Activated CD4-positive, alpha-beta T cell treated with anti-CD3 and anti-CD28 coated beads for 48 hours (primary cell): ENCODE measurements at regions not wholly inside any gene's neighbourhood (a gene's known extent, or its start where the extent isn't known, plus 50 kb on each side); places are given as distances from the start of the nearest gene placed in this dataset.
"Not testable (repeated sequence)": the region's sequence is repeated elsewhere in the genome, so short reads cannot be mapped to it uniquely, and the experiment has no call there.

Experiments
- DNase-seq: peaks from one replicate; pipeline ENCODE4 v3.0.0-alpha.2; 2020

DNA sequence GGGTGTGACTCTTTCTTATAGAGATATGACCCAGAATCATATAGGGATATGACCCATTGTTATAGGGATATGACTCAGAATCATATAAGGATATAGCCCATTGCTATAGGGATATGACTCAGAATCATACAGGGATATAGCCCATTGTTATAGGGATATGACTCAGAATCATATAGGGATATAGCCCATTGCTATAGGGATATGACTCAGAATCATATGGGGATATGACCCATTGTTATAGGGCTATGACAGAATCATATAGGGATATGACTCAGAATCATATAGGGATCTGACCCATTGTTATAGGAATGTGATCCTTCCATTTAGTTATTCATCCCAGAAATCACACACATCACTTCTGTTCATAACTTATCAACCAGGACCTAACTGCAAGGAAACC lies 312.2 kb upstream of the ADARB2 start:
- DNase-seq: no peak

DNA sequence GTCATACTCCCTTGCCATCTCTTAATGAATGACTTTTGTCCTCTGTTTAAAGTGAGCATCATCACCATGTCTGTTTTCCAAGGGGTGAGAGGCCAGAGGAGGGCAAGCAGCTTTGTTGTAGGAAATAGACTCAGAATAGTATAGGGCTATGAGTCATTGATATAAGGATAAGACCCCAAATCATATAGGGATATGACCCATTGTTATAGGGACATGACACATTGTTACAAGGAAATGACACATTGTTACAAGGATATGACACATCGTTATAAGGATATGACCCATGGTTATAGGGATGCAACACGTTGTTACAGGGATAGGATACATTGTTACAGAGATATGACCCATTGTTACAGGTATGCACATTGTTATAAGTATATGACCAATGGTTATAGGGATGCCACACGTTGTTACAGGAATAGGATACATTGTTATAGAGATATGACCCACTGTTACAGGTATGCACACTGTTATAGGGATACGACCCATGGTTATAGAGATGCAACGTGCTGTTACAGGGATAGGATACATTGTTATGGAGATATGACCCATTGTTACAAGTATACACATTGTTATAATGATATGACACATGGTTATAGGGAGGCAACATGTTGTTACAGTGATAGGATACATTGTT lies 311.1 kb upstream of the ADARB2 start:
- DNase-seq: peak; percentile 15

DNA sequence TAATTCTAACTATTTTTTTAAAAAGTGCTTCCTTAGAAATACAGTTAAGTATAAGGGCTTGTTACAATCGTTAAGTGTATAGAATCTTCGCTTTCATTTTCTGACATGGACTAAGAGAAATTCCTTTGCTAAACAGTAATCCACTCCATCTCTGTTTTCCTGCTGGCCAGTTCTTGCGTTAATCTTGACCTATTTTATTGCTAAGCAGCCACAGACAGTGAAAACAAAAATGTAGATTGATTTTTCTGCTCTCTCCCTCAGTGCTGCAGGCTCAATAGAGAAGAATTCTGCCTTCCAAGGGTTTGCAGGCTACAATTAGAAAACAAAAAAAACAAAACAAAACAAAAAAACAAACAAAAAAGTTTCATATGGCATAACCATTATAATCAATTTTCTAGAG lies 310.4 kb upstream of the ADARB2 start:
- DNase-seq: no peak

DNA sequence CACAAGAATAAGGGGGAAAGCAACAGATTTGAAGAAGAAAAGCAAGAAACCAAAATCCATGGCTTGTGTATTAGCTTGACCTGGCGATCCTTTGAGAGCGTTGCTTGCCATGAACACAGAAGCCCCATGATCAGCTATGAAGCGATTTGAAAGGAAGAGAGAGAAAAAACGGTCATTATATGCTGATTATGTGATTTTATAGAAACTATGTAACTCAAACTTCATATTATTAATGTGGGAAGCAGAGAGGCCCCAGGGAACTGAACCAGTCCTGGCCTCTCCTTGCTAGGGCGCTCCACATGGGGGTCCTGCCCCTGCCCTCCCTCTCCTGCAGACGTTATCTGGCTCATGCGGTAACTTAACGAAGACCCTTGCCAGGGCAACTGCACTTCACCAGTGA lies 306.1 kb upstream of the ADARB2 start:
- no peak for DNase-seq

DNA sequence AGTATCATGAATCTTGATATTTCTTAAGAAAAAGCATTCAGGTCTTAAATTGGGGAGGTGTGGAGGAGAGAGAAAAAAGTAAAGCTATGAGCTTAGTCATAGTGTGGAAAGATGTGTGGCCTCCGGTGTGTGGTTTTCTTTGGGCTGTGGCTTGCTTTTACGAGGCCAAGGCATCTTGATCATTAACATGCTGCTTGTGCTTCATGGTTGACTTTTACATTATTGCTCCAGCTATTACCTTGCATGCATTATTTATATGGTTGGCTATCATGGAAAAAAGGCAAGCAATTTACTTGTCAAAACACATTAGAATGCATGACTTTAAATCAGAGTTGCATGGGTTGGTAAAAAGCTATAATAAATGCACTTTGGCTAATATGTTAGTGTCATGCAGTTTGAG lies 300.7 kb upstream of the ADARB2 start:
- peak; percentile 11 for DNase-seq

DNA sequence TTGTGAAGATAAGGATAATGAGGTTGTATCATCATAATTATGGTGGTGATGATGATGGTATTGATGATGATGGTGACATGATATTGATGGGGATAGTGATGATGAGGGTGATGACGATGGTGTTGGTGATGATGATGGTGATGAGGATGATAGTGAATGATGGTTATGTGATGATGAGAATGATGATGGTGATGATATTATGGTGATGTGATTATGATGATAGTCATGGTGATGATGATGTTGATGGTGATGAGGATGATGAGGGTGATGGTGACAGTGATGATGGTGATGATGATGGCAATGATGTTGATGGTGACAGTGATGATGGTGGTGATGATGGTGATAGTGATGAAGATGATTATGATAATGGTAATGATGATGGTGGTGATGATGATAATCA lies 299.9 kb upstream of the ADARB2 start:
- no peak for DNase-seq

DNA sequence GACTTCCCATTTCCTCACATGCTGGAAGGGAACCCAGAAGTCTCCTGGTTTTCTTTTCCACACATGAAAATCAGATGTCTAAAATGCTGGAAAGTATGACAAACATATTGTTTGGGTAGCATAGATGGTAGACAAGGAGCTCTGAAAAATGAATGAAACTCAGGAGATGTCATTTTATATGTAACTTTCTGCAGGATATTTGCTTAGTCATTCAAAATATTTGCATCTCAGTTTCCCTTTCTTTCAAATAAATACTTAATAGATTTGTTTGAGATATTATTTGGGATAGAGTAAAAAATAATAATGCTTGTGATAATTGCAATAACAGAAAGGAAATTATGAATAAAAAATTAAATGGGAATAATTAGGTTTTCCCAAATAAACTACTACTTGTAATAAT lies 298.9 kb upstream of the ADARB2 start:
- no peak for DNase-seq

DNA sequence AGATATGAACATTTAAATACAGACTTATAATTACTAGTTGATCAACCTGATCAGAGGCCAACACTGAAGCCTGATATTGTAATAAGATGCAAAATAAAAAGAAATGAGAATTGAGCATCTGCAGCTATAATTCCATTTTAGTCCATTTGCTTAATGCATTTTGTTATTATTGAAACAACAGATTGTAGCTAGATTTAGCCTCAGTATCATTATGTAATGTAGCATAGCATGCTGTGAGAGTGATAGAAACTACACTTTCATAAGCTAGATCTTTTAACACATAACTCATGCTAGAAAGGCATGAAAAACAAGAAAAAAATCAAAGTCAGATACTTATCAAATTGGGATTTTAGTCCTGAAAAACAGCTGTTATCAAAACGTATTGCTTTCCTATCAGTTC lies 292.7 kb upstream of the ADARB2 start:
- DNase-seq: no peak

DNA sequence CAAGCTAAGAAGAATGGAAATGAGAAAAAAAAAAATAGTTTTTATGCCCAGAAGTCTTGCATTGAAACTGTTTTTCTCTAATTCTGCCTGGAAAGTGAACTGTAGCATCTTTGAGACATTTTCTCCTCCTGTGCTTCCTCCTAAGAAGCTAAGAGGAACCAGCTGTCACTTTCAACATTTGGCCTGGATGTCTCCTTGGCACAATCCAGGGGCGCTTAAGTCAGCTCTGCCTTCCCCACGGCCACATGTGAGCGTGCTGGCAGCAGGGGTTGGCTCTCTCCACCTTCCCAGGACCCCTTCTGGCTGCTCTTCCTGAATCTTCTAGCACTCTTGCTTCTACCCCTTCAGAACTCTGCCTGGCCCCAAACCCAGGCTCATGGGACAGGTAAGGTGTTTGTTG lies 289.6 kb upstream of the ADARB2 start:
- DNase-seq: no peak

DNA sequence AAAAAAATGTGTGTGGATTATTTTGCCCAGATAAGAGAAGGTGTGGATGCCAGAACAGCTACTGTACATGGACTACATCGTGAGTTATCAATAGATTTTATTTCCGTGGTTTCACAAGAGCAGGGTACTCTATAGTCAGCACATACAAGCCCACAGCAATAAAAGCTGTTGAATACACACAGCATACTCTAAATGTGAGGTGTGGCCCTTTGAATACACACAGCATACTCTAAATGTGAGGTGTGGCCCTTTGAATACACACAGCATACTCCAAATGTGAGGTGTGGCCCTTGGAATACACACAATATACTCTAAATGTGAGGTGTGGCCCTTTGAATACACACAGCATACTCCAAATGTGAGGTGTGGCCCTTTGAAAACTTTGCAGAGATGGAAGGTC lies 287.4 kb upstream of the ADARB2 start:
- DNase-seq: not testable (repeated sequence)

DNA sequence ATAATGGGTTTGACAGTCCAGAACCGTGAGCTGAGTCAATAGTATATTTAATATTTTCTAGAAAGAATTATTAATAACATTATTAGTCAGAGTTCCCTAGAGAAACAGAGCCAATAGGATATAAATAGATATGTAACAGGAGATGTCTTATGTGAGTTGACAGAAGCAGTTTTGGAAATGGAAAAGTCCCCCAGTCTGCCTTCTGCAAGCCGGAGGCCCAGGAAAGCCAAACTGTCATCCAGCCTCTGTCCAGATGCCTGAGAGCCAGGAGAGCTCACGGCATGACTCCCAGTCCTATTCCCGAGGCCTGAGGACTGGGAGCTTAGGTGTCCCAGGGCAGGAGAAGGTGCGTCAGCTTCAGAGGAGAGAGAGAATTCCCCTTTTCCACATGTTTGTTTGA lies 286.4 kb upstream of the ADARB2 start:
- DNase-seq: no peak

DNA sequence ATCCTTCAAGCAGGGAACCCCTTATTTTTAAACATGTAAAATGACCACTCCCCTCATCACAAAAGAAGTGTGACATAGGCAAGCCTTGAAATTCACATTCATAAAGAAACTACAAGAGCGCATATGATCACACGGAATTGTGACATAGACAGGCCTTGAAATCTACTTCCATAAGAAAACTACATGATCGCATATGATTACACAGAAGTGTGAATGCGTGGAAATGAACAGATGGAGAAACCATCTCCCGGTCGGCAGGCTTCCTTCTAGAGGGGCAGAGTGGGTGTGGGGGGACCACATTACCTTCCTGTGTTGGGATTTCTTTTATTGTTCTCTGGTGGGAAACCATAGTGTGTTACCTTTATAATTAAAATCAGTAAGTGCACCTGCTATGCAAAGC lies 285.1 kb upstream of the ADARB2 start:
- no peak for DNase-seq

DNA sequence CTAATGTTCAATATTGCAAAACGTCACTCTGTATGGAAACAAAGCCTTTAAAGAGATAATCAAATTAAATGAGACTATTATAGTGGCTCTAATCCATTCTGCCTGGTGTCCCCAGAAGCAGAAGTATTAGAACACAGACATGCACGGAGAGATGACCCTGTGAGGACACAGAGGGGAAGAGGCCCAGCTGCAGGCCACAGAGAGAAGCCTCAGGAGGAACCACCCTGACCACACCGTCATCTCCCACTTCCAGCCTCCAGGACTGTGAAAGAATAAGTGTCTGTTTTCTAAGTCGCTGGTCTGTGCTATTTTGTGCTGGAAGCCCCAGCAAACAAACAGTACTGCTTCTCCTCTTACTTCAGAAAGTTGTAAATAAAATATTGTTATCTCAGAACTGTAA lies 283.5 kb upstream of the ADARB2 start:
- DNase-seq: no peak

DNA sequence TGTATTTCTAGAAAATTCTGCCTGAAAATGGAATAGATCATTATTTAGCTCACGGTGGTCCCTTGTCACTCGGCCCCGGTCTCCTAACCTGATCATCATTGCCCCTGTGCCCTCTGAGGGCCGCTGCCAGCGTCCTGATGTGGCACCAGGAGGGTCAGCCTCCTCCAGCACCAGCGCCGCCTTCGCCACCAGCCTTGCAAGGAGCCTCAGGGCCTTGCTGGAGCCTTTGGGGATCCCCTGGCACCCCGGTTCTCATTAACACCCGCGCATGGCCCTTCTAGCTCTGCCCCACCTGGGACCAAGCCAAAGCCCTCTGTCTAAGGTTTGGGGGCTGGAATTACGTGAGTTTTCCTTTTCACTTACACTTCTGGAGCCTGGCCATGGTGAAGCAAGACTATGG lies 282.5 kb upstream of the ADARB2 start:
- DNase-seq: no peak

DNA sequence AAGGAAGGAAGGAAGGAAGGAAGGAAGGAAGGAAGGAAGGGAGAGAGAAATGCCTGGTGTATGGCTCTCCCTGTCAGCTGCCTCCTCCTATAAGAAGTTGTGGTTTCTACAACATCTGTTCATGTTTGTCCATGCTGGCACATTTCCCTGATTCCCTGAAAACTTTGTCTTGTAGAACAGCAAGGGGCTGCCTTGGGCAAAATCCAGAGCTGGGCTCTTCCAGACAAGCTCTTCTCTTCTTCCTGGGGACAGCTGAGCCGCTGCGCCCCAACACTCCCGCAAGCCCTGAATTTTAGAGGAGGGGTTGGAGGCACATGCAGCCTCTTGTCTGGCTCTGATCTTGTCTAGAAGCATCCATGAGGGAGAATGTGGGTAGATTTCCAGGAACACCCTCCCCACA lies 282.0 kb upstream of the ADARB2 start:
- no peak for DNase-seq

DNA sequence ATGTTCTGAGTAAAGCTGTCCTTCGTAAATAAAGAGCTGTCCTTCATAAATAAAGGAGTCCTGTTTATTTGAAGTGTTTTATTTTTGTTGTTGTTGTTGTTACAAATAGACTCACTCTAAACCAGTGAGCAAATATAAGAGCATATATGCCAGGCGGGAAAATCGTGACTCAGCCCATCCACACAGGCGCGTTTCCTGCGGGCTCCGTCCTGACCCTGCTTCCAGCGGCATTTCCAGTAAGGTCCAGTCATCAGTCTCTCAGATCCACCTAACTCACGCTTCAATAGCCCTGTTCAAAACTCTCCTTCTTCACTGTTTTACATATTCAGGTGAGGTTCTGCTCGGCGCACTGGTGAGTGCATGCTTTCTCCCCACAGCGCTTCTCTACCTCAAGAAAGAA lies 277.2 kb upstream of the ADARB2 start:
- DNase-seq: no peak

DNA sequence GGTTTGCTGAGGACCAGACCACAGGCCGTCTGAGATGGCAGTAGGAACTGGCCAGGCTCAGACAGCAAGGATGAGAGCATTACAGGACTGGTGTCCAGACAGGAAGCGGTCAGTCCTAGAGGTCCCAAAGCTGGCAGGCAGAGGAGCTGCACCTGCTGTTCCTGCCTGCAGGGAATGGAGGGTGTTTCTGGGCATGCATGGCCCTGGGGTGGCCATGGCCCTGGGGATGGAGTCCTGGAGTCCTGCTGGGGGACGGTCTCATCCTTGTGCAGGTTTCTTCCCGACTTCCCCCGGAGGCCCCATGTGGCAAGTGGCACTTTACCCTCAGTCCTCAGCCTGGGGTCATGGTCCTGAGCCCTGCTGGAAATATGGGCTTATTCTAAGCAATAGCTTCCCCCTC lies 274.9 kb upstream of the ADARB2 start:
- DNase-seq: no peak

DNA sequence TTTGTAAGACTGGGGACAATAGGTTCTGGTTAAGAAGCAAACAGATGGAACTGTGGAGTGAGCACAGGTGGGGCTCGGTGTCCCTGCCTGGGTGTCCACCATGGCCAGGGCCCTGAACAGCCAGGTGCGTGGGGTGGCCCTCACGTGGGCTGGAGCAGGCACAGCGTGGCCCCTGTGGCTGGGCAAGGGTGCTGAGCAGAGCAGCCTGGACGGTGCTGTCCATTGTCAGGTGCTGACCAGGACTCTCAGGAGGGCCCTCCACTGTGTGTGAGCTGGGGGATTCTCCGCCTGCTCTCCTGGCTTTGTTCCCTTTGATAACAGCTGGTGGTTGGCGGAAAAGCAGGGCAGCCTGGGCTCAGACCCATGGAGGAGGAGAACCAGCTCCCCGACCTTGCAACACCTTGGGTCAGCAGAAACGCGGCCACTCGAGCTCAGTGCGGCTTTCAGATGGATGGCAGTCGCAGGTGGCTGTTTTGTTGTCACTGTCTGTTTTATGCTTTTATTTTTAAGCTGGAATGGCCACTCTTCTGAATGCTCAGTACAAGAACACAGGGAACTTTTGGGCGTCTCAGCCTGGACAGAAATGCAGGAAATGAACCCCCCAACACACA lies 273.9 kb upstream of the ADARB2 start:
- DNase-seq: no peak

DNA sequence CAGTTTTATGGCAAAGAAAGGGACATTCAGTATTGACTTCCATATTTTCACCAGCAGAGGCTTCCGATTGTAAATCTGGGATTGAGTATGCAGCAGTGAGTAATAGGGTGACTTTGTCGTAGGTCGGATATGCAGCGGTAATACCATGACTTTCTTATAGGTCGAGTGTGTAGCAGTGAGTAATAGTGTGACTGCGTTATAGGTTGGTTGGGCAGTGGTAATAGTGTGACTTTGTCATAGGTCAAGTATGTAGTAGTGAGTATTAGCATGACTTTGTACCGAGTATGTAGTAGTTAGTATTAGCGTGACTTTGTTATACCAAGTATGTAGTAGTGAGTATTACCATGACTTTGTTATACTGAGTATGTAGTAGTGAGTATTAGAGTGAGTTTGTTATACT lies 268.2 kb upstream of the ADARB2 start:
- DNase-seq: no peak

DNA sequence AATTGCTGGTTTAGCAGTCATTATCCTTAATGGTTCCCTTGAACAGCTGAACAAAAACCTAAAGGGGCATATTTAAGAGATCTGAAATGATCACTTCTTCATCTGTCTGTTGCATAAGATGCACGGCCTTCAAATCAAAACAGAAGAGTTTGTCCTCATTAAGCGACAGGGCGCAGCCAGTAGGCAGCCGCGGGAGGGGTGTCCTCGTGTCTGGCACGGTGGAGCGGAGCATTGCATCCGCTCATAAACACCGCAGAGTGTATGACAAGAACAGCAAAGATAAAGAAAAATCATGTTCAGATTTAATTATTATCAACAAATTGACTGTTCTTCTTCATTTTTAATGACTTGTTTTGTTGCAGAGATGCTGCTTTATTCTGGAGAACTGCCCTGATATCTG lies 255.6 kb upstream of the ADARB2 start:
- DNase-seq: no peak

DNA sequence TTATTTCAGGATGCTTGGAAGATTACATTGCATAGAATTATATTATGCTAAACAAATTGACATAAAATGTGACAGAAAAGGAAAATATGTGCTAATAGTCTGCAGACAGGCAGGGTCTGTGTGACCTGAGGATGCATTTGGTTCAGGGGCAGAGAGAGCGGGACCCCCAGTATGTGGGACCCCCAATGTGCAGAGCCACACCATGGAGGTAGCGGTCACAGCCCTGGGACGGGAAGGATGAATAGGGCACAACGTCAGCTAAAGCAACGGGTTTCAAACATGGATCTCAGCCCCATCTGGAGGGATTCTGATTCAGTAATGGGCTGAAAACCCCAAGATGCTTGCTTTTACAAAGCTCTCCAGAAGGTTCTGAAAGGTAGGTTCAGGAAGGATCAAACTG lies 251.8 kb upstream of the ADARB2 start:
- DNase-seq: no peak

DNA sequence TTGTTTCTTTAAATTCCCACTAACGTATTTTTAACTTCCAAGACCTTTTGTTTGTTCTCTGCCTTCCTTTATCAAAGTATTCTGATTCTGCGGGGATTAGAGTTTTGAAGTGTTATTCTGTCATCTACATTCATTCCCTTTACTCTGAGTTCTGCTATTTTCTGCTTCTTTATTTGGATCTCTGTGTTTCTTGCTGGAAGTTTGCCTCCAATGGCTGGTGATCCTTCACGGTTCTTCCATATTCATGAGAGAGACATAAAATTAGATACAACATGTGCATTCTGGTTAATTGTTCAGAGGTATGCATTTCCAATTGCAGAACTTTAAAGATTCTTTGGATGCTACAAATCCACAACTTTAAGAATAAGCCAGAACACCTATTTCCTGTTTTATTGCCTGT lies 244.7 kb upstream of the ADARB2 start:
- DNase-seq: no peak

DNA sequence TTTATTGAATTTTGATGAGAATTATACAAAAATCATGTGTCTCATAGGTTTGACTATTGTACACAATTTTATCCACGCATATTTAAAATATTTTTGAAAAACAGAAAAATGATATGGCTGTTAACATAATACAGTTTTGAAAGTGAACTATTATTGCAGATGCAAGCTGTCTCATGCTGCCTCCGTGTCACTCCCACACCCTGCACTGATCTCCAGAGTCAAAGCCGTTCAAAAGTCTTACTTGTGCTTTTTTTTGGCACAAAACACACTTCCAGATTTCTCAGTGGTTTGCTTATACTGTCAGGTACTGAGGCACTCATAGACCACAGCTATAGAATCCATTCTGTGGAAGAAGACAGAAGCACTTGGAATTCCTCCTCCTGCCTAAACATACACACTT lies 243.1 kb upstream of the ADARB2 start:
- no peak for DNase-seq

DNA sequence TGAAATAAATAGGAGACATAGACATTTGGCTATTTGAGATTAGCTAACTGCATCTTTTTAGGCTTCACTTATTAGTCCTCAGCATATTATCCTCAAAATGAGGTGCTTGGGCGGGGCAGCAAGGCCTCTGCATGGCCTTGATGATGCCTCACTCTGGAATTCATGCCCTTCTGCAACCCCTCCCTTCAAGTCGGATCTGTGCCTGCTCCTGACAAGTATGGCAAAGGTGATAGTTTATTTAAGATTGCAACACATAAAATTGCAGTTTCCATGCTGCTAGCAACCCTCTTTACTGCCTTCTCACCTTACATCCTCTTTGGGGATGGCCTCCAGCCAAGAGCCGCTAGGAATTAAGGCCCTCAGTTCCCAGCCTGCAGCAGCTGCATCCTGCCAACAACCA lies 241.3 kb upstream of the ADARB2 start:
- no peak for DNase-seq

DNA sequence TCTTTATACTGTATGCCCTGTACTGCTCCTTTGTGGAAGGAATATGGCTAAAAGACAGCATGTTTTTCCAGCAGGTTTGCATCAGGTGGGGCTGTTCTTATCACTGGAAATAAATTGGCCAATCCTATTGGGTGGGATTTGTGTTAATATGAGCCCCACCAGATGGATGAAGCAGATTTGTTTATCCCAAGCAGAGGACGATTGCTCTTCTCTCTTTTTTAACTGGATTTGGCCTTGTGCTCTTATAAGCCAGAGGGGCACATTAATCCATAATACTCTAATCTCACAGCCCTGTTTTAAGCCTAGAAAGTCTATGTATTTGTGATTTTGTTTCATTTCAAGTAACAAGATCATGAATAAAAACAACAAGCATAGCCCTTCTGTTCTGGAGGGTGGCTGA lies 240.1 kb upstream of the ADARB2 start:
- DNase-seq: no peak

DNA sequence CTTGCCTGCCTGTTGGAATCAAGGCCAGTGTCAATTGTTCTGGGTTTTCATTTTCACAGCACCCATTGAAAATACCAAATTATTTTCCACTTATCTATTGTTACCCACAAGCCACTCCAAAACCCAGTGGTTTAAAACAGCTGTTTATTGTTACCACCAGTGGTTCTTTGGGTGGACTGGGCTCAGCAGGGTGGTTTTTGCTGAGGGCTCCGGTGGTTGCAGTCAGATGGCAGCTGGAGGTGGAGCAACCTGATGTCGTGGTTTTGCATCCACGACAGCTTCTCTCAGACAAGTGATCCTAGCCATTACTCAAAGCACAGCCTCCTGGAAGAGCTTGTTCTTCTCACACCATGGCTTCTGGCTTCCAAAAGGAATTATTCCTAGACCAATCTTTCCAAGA lies 235.1 kb upstream of the ADARB2 start:
- no peak for DNase-seq
